ENCODE measurements at regions not wholly inside any gene's neighbourhood (a gene's known extent, or its start where the extent isn't known, plus 50 kb on each side); places are given as distances from the start of the nearest gene placed in this dataset.
A peak's percentile ranks its signal among the peaks of the same experiment; 100 is the strongest.

DNA sequence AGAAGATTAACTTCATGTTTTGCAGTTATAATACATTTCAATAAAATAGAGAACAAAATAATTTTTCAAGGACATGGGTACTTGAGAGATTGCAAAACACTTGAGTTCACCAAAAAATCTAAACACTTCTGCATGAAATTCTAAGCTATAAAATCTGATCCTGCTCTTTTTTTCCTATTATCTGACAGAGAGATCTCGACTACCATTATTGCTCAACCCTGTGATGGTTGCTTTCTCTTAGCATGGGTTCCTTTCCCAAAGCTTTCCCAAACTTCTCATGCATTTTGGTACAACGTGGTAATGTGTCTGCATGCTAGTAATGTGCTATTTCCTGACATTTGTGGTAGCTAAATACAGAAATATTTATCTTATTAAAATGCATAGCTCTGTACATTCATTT, 1243.1 kb upstream of the ADGRB3 start:
- ATAC-seq (no peak), DNase-seq (no peak)
- Mint-ChIP-seq H3K4me1 (no peaks in the 10 kb centered on the region), H3K27me3 (no peaks in the 10 kb centered on the region), H3K27ac (no peak overlapping the region), H3K36me3 (ENCODE audit: low read depth) (no peaks in the 10 kb centered on the region), H3K4me3 (no peak overlapping the region)
- no peaks in the 10 kb centered on the region for H3K9me3 ChIP-seq (ENCODE audit: control insufficient read depth, low read length, poor library complexity, severe bottlenecking)

GRCh38 chr6:67369679-67370078, 1265.4 kb upstream of the ADGRB3 start:
- no peak for DNase-seq
- ATAC-seq = no peak
- no peaks in the 10 kb centered on the region for H3K27me3 Mint-ChIP-seq
- H3K36me3 Mint-ChIP-seq (ENCODE audit: low read depth) = no peaks in the 10 kb centered on the region
- H3K4me3 Mint-ChIP-seq = no peak overlapping the region
- no peaks in the 10 kb centered on the region for H3K9me3 ChIP-seq (ENCODE audit: control insufficient read depth, low read length, poor library complexity, severe bottlenecking)
- H3K27ac Mint-ChIP-seq = no peak overlapping the region
- H3K4me1 Mint-ChIP-seq = no peaks in the 10 kb centered on the region

- DNase-seq (no peak), ATAC-seq (no peak)
- no peaks in the 10 kb centered on the region for H3K27me3 Mint-ChIP-seq
- peaks cover 5% of the 10 kb centered on the region for H3K4me1 Mint-ChIP-seq
- no peak overlapping the region for H3K4me3 Mint-ChIP-seq
- no peak overlapping the region for H3K27ac Mint-ChIP-seq
- H3K9me3 ChIP-seq (ENCODE audit: control insufficient read depth, low read length, poor library complexity, severe bottlenecking) = no peaks in the 10 kb centered on the region
- no peaks in the 10 kb centered on the region for H3K36me3 Mint-ChIP-seq (ENCODE audit: low read depth)
These were observed 1272.1 kb upstream of the ADGRB3 start for GRCh38 chr6:67362976-67363375.

DNA sequence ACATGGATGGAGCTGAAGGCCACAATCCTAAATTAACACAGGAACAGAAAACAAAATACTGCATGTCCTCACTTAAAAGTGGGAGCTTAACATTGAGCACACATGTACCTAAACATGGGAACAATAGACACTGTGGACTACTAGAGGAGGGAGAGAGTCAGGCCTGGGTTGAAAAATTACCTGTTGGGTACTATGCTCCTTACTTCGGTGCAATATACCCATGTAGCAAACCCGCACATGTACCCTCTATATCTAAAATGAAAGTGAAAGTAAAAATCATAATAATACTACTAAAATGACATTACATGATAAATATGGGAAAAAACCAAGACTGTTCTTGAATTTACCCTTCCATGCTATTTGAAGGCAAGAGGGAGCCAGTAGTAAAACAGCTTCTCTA, 1273.8 kb upstream of the ADGRB3 start:
- no peaks in the 10 kb centered on the region for H3K36me3 Mint-ChIP-seq (ENCODE audit: low read depth)
- H3K4me1 Mint-ChIP-seq = peaks cover 5% of the 10 kb centered on the region
- H3K27me3 Mint-ChIP-seq = no peaks in the 10 kb centered on the region
- no peak for ATAC-seq
- H3K27ac Mint-ChIP-seq = peak overlapping the region; percentile 9
- H3K9me3 ChIP-seq (ENCODE audit: control insufficient read depth, low read length, poor library complexity, severe bottlenecking) = no peaks in the 10 kb centered on the region
- no peak for DNase-seq
- H3K4me3 Mint-ChIP-seq = peak overlapping the region; percentile 73

DNA sequence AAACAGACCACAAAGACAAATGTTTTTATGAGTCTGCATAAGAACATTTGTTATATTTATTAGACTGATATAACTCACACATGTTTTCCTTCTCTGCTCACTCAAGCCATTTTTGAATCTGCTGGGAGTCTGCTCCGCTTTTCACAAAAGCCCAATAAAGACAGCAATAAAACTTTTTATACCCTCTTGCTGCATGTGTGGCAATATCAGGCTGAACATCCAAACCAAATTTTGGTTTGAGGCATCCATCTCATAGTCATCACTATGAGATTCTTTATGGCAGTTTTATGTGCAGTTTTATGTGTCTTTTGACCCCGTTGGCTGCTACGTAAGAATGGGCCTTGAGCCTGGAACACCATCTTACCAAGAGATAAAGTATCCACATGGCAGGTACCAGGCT, 1276.8 kb upstream of the ADGRB3 start:
- ATAC-seq (no peak), DNase-seq (no peak)
- Mint-ChIP-seq H3K4me3 (no peak overlapping the region), H3K36me3 (ENCODE audit: low read depth) (no peaks in the 10 kb centered on the region), H3K4me1 (peaks cover 5% of the 10 kb centered on the region), H3K27me3 (no peaks in the 10 kb centered on the region), H3K27ac (no peak overlapping the region)
- no peaks in the 10 kb centered on the region for H3K9me3 ChIP-seq (ENCODE audit: control insufficient read depth, low read length, poor library complexity, severe bottlenecking)

- H3K27me3 Mint-ChIP-seq = no peaks in the 10 kb centered on the region
- H3K36me3 Mint-ChIP-seq (ENCODE audit: low read depth) = no peaks in the 10 kb centered on the region
- H3K4me3 Mint-ChIP-seq = no peak overlapping the region
These were observed 1281.2 kb upstream of the ADGRB3 start for GRCh38 chr6:67353861-67354260.

DNA sequence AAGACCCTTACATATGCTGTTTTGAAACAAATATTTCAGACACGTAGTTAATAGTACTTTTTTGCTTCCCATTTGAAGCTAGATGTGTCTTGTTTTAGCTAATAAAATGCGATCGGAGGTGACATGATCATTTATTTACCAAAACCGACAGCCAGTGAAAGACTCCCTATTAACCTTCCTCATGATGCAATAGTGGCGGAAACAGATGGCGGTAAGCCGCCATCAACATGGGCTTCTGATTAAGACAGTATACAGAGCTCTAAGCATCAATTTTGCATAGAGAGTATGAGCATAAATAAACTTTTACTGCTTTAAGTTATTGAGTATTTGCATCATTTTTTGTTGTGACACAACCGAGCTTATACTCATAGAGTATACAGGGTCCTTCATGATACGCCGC, 1282.4 kb upstream of the ADGRB3 start:
- no peak for ATAC-seq
- H3K4me1 Mint-ChIP-seq = no peaks in the 10 kb centered on the region
- no peaks in the 10 kb centered on the region for H3K9me3 ChIP-seq (ENCODE audit: control insufficient read depth, low read length, poor library complexity, severe bottlenecking)
- H3K27ac Mint-ChIP-seq = no peak overlapping the region
- H3K36me3 Mint-ChIP-seq (ENCODE audit: low read depth) = no peaks in the 10 kb centered on the region
- H3K4me3 Mint-ChIP-seq = no peak overlapping the region
- no peak for DNase-seq
- no peaks in the 10 kb centered on the region for H3K27me3 Mint-ChIP-seq

More at GRCh38 chr6:67353861-67354260, 1281.2 kb upstream of the ADGRB3 start:
- Mint-ChIP-seq H3K27ac (no peak overlapping the region), H3K4me1 (no peaks in the 10 kb centered on the region)
- ATAC-seq (no peak), DNase-seq (no peak)
- no peaks in the 10 kb centered on the region for H3K9me3 ChIP-seq (ENCODE audit: control insufficient read depth, low read length, poor library complexity, severe bottlenecking)

DNA sequence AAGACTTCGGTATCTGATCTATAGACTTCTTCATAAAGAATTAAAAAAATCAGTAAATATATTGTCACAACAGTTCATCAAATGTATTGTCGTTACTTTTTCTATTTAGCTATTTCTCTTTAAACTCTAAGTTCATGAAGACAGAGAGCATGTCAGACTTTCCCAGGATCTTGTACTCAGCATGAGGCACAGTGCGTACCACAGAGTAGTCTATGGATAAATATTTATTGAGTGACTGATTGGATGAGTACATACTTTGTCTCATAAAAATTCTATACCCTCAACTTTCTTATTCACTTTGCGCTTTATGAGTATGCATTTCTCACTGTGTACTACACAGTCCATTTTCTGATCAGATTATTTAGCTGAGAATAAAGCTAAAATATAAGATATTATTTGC, 1284.4 kb upstream of the ADGRB3 start:
- Mint-ChIP-seq H3K27me3 (no peaks in the 10 kb centered on the region), H3K4me3 (no peak overlapping the region), H3K27ac (no peak overlapping the region), H3K36me3 (ENCODE audit: low read depth) (no peaks in the 10 kb centered on the region), H3K4me1 (no peaks in the 10 kb centered on the region)
- ATAC-seq = no peak
- no peak for DNase-seq
- no peaks in the 10 kb centered on the region for H3K9me3 ChIP-seq (ENCODE audit: control insufficient read depth, low read length, poor library complexity, severe bottlenecking)

- Mint-ChIP-seq H3K36me3 (ENCODE audit: low read depth) (no peaks in the 10 kb centered on the region), H3K4me1 (no peaks in the 10 kb centered on the region), H3K27ac (no peak overlapping the region), H3K27me3 (no peaks in the 10 kb centered on the region), H3K4me3 (no peak overlapping the region)
- H3K9me3 ChIP-seq (ENCODE audit: control insufficient read depth, low read length, poor library complexity, severe bottlenecking) = no peaks in the 10 kb centered on the region
- no peak for DNase-seq
- ATAC-seq = no peak
These were observed 1289.1 kb upstream of the ADGRB3 start for GRCh38 chr6:67345946-67346345.

DNA sequence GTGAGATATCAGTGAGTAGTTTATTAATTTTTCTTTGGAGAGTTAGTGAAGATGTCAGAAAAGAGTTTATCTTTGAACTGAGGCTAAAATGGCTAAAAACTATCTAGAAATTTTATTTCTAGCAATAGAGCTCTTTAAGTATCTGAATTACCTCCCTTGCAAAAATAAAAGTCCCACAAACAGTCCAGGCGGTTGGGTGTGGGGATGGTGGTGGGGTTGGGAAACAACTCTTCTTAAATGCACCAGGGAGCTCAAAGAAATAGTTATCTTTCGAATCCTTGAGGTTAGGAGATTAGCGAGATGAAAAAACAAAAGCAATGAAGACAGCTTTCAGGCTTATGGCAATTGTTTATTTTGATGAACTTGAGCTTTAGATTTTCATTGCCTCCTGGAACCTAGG, 1299.1 kb upstream of the ADGRB3 start:
- H3K9me3 ChIP-seq (ENCODE audit: control insufficient read depth, low read length, poor library complexity, severe bottlenecking) = no peaks in the 10 kb centered on the region
- Mint-ChIP-seq H3K36me3 (ENCODE audit: low read depth) (no peaks in the 10 kb centered on the region), H3K4me3 (no peak overlapping the region), H3K4me1 (no peaks in the 10 kb centered on the region), H3K27ac (no peak overlapping the region), H3K27me3 (no peaks in the 10 kb centered on the region)
- DNase-seq (no peak), ATAC-seq (no peak)

DNA sequence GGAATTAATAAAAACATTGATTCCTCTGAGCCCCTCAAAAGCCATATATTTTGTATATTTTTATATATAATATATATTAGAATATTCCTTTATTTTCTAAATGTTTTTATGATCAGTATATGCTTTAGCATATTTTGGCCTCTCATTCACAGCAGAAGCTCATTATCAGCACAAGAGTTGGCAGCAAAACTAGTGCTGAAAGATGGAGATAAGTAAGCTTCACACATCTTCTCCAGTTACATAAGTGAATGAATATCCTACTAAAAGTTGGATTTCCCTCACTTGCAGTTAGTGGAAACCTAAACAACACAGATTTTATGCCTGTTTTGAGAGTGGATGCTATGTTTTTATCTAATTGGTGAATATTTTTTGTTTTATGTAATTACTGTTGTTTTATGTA, 1303.8 kb upstream of the ADGRB3 start:
- H3K4me1 Mint-ChIP-seq = no peaks in the 10 kb centered on the region
- H3K36me3 Mint-ChIP-seq (ENCODE audit: low read depth) = no peaks in the 10 kb centered on the region
- H3K9me3 ChIP-seq (ENCODE audit: control insufficient read depth, low read length, poor library complexity, severe bottlenecking) = no peaks in the 10 kb centered on the region
- no peak for ATAC-seq
- H3K4me3 Mint-ChIP-seq = no peak overlapping the region
- DNase-seq = no peak
- no peaks in the 10 kb centered on the region for H3K27me3 Mint-ChIP-seq
- H3K27ac Mint-ChIP-seq = no peak overlapping the region

DNA sequence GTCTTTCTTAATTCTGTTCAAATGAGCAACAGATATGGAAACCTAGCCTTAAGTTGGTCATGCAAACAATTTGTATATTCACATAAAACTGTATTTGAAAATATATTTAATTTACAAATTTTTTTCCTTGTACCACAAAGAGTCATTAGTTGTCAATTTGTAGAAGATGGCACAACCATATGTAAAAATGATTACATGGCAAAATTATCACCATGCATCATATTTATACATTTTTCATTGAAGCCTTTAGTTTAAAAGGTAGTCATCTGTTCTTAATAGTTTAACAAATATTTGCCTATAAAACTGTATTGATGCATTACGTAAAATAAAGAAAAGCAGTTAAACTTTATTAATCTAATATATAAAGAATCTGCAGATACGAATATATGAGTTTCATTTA, 1306.8 kb upstream of the ADGRB3 start:
- H3K4me1 Mint-ChIP-seq = no peaks in the 10 kb centered on the region
- no peaks in the 10 kb centered on the region for H3K27me3 Mint-ChIP-seq
- H3K36me3 Mint-ChIP-seq (ENCODE audit: low read depth) = no peaks in the 10 kb centered on the region
- DNase-seq (no peak), ATAC-seq (no peak)
- H3K4me3 Mint-ChIP-seq = no peak overlapping the region
- H3K9me3 ChIP-seq (ENCODE audit: control insufficient read depth, low read length, poor library complexity, severe bottlenecking) = no peaks in the 10 kb centered on the region
- no peak overlapping the region for H3K27ac Mint-ChIP-seq

DNA sequence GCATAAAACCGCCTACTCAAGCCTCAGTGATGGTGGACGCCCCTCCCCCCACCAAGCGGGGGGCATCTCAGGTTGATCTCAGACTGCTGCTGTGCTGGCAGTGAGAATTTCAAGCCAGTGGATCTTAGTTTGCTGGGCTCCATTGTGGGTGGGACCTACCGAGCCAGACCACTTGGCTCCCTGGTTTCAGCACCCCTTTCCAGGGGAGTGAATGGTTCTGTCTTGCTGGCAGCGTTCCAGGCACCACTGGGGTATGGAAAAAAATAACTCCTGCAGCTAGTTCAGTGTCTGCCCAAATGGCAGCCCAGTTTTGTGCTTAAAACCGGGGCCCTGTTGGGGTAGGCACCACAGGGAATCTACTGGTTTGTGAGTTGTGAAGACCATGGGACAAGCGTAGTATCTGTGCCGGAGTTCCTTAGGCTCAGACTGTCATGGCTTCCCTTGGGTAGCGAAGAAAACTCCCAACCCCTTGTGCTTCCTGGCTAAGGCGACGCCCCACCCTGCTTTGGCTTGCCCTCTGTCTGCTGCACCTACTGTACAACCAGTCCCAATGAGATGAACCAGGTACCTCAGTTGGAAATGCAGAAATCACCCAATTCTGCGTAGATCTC, 1334.5 kb upstream of the ADGRB3 start:
- H3K4me3 Mint-ChIP-seq = no peak overlapping the region
- peaks cover 3% of the 10 kb centered on the region for H3K9me3 ChIP-seq (ENCODE audit: control insufficient read depth, low read length, poor library complexity, severe bottlenecking)
- H3K27me3 Mint-ChIP-seq = no peaks in the 10 kb centered on the region
- no peaks in the 10 kb centered on the region for H3K36me3 Mint-ChIP-seq (ENCODE audit: low read depth)
- ATAC-seq (no peak), DNase-seq (no peak)
- H3K4me1 Mint-ChIP-seq = no peaks in the 10 kb centered on the region
- H3K27ac Mint-ChIP-seq = no peak overlapping the region

GRCh38 chr6:67292169-67292568, 1342.9 kb upstream of the ADGRB3 start:
- no peaks in the 10 kb centered on the region for H3K36me3 Mint-ChIP-seq (ENCODE audit: low read depth)
- no peaks in the 10 kb centered on the region for H3K9me3 ChIP-seq (ENCODE audit: control insufficient read depth, low read length, poor library complexity, severe bottlenecking)
- no peak overlapping the region for H3K27ac Mint-ChIP-seq
- H3K4me1 Mint-ChIP-seq = no peaks in the 10 kb centered on the region
- DNase-seq = no peak
- ATAC-seq = no peak
- no peak overlapping the region for H3K4me3 Mint-ChIP-seq
- H3K27me3 Mint-ChIP-seq = no peaks in the 10 kb centered on the region

Measured in T-helper 17 cell (primary cell).